GM21528 (cell line): ENCODE measurements at regions not wholly inside any gene's neighbourhood (a gene's known extent, or its start where the extent isn't known, plus 50 kb on each side); places are given as distances from the start of the nearest gene placed in this dataset.
"Not testable (repeated sequence)": the region's sequence is repeated elsewhere in the genome, so short reads cannot be mapped to it uniquely, and the experiment has no call there.

Experiments
- ATAC-seq: cut with Tn5 transposase; IDR thresholded peaks from one replicate; pipeline ENCODE4 v1.9.1; 2021; ENCODE audit warnings: mild to moderate bottlenecking, moderate library complexity; ENCODE audit not compliant: unreplicated experiment, low FRiP score

- ATAC-seq, result no peak
These were observed 97.3 kb downstream of the CCDC71L start for GRCh38 chr7:106563466-106564150.

DNA sequence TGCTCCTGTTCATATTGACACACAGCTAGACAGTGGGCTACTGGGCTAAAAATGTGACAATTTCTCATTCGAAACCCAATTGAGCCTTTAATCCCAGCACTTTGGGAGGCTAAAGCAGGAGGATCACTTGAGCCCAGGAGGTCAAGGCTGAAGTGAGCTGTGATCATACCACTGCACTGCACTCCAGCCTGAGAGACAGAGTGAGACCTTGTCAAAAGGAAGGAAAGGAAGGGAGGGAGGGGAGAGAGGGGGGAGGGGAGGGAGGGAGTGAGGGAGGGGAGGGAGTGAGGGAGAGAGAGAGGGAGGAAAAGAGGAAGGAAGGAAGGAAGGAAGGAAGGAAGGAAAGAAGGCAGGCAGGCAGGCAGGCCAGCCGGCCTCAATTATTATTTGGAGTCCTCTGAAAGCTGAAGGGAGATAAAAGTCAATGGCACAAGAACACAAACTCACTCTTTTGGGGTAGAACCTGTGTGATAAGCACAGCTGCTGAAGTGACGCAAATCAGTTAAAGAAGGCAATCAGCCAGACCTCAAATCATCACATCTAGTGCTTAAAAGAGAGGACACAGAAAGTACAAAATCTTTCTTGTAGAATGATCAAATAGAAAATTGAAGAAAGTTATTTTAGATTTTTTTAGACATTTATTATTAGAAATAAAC, 98.1 kb downstream of the CCDC71L start:
- ATAC-seq, result no peak

- ATAC-seq, result no peak
These were observed 99.1 kb downstream of the CCDC71L start for GRCh38 chr7:106561666-106562411.

DNA sequence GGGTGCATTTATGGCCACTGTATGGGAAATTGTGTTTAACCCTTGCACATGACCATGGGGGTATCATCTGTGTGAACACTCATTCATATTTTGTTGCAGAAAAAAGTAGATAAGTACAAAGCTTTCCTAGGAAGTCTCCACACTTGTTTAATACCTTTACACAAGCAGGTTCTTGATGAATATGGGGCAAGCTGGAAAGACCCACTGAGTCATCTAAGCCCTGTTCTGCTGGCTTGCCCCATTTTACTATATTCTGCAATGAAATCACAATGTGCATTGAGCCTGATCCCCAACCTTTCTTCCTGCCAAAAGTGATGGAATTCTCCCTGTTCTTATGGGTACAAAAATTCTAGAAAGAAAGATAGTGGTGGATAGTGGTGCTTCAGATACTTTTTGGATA, 99.8 kb downstream of the CCDC71L start:
- no peak for ATAC-seq

GRCh38 chr7:106560482-106560881, 100.5 kb downstream of the CCDC71L start:
- ATAC-seq, result no peak

GRCh38 chr7:106556244-106556643, 104.7 kb downstream of the CCDC71L start:
- ATAC-seq, result not testable (repeated sequence)

DNA sequence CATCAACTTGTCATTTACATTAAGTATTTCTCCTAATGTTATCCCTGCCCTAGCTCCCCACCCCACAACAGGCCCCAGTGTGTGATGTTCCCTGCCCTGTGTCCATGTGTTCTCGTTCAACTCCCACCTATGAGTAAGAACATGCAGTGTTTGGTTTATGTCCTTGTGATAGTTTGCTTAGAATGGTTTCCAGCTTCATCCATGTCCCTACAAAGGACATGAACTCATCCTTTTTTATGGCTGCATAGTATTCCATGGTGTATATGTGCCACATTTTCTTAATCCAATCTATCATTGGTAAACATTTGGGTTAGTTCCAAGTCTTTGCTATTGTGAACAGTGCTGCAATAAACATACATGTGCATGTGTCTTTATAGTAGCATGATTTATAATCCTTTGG, 106.3 kb downstream of the CCDC71L start:
- ATAC-seq, result not testable (repeated sequence)

DNA sequence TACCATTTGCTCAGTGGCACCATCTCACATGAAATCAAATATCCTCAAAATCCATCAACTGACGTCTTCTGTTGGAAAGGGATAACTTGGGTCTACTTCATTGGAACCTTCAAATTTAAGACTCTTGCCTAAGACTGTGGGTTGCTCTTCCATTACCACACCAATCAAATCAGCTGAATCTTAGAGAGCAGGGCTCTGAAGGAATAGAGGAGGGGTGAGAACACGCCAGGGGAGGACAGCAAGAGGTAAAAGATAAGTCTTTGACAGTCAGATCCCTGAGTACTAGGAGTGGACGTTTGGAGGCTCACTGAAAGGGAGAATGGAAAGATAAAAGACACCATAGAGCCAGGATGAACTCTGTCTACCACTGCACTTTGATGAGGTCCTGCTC, 107.5 kb downstream of the CCDC71L start:
- no peak for ATAC-seq

DNA sequence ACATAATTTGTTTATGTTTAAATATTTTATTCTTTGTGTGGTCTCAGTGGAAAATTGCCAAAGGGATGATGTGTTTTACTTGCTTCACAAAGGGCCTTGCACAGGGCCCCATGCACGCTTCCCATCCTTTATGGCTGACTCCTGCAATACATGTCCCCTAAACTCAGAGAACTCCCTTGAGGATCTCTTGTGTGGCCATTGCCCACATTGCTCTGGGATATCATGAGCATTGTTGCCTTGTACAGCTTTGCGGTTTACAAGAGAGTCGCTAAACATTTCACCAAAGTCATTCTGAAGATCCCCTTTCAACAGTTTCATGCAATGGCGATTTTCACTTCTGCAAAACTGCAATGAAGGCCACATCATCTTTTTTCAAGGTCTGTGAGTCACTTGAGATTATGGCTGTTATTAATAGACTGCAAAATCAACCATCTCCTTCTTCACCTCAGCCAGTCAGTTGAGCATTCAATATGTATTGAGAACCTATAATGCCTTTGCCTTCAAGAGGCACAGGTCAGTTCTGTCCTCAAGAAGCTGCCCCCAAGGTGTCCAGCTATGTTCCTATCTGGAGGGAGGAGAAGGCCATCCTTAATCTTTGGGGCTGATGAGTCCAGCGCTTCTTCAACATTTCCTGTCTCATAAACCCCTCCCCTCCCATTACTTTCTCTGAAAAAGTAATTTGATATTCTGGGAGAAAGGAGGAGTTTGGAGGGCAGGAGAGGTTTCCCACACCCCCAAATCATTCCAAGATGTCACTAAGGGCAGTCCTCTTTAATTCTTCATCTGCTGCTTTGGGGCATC, 108.1 kb downstream of the CCDC71L start:
- peak; percentile 96 for ATAC-seq

- ATAC-seq, result no peak
These were observed 109.0 kb downstream of the CCDC71L start for GRCh38 chr7:106551936-106552335.

GRCh38 chr7:106548491-106548890, 112.5 kb downstream of the CCDC71L start:
- no peak for ATAC-seq

- ATAC-seq, result no peak
These were observed 115.7 kb downstream of the CCDC71L start for GRCh38 chr7:106545275-106545674.

DNA sequence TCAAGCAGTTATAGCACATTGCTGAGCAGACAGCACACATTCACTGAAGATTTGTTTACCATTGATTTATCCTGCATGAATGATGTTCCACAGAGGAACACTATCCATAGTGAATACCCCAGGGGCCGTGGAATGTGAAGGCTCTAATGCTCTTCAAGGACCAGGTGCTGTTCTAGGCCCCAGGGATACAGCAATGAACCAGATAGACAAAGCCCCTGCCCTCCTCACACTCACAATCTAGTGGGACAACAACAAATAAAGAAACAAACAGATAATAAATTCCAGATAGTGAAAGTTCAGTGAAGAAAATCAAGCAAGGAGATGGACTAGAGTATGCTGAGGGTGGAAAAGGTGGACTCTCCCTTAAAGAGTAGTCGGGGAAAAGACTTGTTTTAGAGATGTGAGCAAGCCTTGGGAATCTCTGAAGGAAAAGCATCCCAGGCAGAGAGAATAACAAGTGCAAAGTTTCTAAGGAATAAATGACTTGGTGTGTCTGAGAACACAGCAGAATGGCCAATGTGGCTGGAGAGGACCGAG, 117.7 kb downstream of the CCDC71L start:
- no peak for ATAC-seq

- ATAC-seq, result no peak
These were observed 118.3 kb downstream of the CCDC71L start for GRCh38 chr7:106542550-106543220.

- ATAC-seq, result no peak
These were observed 122.3 kb downstream of the CCDC71L start for GRCh38 chr7:106538638-106539037.

DNA sequence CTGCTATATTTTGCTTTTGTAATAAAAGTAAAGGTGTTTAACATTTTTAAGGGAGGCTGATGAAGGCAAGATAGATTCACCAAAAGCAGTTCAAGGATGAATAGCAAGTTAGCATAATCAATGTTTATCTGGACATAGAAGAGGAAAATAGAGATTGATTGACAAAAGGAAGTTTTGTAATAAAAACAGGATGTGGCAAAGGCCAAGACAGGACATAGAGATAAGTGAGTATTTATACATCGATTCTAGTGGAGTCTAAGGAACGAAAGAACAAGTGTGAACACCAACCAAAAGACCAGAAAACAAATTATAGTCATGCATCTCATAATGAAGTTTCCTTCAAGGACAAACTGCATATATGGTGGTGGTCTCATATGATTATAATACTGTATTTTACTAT, 123.8 kb downstream of the CCDC71L start:
- ATAC-seq, result no peak

GRCh38 chr7:106536079-106536478, 124.9 kb downstream of the CCDC71L start:
- no peak for ATAC-seq

GRCh38 chr7:106535234-106535932, 125.6 kb downstream of the CCDC71L start:
- no peak for ATAC-seq

DNA sequence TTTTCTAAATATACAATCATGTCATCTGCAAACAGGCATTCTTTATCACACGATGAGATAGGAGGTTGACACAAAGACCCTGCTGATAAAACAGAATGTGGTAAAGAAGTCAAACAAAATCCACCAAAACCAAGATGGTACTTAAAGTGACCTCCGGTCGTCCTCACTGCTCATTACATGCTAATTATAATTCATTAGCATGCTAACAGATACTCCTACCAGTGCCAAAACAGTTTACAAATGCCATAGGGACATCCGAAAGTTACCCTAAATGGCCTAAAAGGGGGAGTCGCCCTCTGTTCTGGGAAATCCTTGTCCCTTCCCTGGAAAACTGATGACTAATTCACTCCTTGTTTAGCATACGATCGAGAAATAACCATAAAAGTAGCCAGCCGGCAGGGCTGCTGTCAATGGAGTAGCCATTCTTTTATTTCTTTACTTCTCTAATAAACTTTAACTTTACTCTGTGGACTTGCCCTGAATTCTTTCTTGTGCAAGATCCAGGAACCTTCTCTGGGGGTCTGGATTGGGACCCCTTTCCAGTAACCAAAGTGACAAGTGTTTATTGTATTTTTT, 126.6 kb downstream of the CCDC71L start:
- ATAC-seq, result no peak
